SKM-1 (cell line): ENCODE measurements at regions not wholly inside any gene's neighbourhood (a gene's known extent, or its start where the extent isn't known, plus 50 kb on each side); places are given as distances from the start of the nearest gene placed in this dataset.
A peak's percentile ranks its signal among the peaks of the same experiment; 100 is the strongest.

Experiments used
- DNase-seq: peaks from one replicate; lab custom pipeline; 2025; ENCODE audit not compliant: unreplicated experiment; lab: John Stamatoyannopoulos, UW

GRCh38 chr10:88107296-88108097, 244.1 kb downstream of the PTEN start:
- no peak for DNase-seq

DNA sequence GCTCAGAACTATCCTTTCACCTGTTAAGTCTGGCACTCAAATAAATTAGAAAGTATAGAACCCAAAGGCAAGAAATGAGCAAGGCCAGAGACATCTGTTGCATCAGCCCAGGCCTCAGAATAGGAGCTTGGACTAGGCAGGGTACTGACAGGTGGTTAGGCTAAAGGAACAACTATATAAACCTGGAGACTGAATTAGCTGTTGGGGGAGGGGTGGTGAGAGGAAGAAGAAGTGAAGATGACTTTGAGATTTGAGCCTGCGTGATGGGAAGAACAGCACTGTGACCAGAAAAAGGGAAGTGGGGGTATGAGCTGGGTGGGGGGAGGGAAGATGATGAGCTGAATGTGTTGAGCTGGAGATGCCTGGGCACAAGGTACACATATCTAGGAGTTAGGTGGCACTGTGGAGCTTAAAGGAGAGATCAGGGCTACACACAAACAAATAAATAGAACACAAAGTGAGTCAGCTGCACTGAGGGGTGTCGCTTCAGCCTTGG, 244.7 kb downstream of the PTEN start:
- peak; percentile 96 for DNase-seq

DNA sequence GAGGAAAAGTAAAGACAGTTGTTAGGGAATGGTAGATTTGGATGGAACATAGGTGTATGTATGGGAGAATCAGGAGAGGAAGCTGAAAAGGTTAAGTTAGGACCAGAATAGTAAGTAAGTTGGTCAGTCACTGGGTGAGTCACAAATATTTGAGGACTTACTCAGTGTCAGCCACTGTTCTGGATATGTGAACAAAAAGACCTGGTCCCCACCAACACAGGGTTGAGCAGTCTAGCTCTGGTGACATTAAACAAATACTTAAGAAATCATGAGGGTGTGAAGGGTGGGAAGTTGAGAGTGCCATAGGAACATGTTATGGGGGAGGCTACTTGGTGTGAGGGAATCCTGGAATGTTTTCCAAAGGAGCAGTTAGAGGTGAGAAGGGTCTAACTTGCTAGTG, 246.9 kb downstream of the PTEN start:
- no peak for DNase-seq

DNA sequence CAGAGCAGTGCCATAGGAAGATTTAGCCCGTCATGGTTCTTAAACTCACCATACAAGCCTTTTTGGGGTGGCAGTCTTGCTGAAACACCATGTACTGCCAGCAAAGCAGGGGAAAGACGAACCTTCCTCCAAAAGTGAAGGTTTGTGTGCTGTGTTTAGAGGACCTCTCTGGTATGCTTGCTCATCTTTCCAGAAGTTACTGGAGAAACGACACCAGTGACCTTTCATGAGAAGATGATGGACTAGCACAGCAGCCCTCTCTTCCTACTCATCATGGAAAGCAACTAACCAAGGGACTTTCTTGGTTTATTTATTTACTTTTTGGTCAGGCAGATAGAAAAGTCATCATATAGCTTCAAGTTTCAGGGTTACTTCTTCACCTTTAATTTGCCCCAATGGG, 247.4 kb downstream of the PTEN start:
- DNase-seq, result no peak

- DNase-seq, result no peak
These were observed 247.9 kb downstream of the PTEN start for GRCh38 chr10:88111294-88111693.

GRCh38 chr10:88113232-88113631, 249.8 kb downstream of the PTEN start:
- peak; percentile 74 for DNase-seq

- DNase-seq, result no peak
These were observed 250.3 kb downstream of the PTEN start for GRCh38 chr10:88113657-88114272.

GRCh38 chr10:88114368-88114767, 250.9 kb downstream of the PTEN start:
- peak; percentile 40 for DNase-seq

- no peak for DNase-seq
These were observed 252.0 kb downstream of the PTEN start for GRCh38 chr10:88115407-88115806.

GRCh38 chr10:88115968-88116367, 252.5 kb downstream of the PTEN start:
- no peak for DNase-seq

DNA sequence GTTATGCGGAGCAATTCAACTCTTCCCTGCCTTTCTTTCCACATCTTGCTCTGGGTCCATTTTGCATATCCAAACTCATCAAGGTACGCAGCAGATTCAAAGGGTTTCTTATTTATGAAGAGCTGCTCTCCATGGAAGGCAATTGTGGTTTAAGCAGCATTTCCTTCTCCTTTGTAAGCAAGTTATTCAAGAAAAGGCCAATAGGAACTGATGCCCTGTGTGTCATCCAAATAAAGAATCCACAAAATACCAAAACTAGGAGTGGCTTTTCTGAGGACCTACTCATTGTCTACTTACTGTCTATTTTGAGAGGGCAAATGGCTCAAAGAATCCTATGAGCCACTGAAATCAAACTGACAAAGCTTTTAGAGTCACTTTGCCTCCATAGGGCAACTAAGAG, 253.1 kb downstream of the PTEN start:
- DNase-seq, result no peak

DNA sequence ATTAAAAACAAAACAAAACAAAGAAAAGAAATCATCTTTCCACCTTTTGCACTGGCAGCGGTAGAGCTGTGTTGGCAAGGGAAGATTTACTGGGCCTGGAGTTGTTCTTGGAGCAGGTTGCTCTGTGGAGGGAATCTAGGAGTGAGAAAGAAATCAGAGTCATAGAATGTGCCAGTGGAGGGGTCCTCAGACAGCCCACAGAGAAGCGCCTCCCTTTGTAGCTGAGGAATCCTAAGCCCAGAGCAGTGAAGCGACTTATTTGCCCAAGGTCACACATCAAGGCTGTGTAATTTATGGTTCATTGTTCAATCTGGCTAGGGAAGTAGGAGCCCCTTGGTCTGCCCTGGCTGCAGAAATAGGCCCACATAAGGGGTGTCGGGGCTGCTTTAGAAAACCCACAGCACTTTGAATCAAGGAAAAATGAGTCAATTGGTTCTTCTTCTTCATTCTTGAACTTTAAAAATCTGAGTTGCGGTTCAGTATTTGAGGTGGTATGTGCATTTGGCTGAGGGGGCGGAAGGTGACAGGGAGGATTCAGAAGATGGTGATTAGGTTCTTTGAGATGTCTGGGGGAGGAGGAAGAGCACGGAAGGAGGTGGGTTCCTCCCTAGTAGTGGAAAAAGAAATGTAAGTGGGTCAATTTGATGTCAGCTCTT, 253.7 kb downstream of the PTEN start:
- no peak for DNase-seq

DNA sequence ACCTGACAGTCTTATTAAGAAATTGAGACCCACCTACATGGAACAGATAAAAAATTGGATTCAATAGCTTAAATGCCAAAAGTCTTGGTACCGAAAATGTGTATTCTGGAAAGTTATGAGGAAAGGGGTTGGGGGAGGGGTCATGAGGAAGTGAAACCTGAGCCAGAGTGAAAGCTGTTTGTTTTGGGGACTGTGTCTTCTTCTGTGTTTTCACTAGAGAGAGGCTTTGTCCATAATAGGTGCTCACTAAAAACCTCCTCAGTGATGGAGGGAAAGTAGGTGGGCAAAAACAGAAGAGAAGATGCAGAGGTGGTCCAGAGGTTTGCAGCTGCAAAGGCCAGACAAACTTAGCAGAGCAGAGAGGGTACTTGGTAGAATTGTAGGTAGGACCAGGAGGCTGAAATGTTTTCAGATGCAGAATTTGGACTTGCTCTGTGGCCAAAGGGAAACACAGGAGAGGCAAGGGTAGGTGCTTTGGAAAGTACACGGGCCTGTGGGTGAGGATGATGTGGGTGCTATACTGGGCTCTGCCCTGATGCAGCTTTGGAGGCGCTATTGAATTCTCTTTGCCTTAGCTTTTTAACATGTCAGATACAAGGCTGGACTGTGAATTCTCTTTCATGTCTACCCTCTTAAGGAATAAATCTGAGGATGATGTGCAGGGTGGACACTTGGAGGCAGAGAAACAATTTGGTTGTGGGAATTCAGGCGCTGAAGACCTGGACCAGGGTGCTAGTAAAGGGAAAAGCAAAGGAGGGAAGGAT, 254.6 kb downstream of the PTEN start:
- DNase-seq, result peak; percentile 67

- DNase-seq, result no peak
These were observed 255.3 kb downstream of the PTEN start for GRCh38 chr10:88118729-88119128.

DNA sequence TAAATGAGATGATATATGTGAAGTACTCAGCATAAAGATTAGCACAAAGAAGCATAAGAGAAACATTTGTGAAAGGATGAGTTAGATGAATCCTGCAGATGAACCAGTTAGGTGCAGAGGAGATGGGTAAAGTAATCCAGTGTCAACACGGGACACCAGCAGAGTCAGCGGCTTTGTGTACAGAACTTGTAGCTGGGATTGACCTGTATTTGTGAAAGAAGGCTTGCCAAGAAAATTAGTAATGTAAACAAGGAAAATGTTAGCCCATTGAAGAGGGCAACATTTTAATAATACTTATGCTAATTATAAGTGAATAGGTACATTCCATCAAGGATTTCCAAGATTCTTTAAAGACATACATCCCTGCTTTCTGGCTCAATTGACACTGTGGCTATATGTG, 255.7 kb downstream of the PTEN start:
- DNase-seq, result no peak

GRCh38 chr10:88120075-88120474, 256.6 kb downstream of the PTEN start:
- DNase-seq, result peak; percentile 27

DNA sequence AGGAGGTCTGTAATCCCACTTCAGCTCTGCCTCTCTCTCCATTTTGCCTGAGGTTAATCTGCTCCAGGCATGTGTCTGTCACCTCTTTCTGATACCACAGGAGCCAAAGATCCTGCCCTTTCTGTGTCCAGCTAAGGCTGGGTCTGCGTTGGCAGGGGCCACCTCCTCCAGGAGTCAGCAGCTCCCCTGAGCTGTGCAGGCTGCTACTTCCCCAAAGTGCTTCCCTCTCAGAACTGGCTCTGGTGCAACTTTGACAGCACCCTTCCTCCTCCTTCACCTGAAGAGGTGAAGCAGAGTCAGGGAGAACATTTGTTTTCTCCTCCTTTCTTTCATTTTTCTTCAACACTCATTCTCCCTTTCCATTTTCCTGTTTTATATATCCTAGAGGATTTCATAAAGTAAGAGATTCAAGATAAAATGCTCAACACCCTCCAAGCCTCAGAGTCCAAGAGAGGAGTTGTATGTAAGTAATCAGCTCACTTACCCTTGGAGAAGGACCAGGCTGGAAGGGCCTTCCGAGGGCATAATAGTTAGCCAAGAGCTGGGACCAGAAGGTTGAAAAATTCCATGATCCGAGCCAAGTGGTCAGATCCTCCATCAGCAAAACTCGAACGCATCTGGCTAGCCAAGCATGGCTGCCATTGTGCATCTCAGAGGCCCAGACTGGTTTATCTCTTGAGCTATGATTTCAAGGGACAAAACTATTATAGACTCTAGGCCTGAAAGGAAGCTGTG, 257.3 kb downstream of the PTEN start:
- DNase-seq, result peak; percentile 58

DNA sequence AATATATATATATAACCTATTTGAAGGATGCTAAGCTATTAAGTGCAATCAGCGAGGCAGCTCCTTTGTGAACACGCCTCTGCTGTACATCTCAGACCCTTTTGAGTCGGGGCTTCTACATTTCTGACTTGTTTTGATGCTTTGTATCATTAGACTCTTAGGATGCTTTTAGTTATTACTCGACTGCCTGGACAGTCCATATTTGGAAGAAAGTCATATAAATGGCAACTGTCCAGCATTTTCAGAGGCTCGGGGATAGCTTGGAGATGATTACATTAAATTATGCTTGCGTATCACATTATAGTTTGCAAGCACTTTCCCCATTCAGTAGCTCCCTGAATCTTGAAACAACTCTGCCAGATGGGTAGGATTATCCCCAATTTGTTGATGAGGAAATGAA, 257.9 kb downstream of the PTEN start:
- DNase-seq, result no peak

DNA sequence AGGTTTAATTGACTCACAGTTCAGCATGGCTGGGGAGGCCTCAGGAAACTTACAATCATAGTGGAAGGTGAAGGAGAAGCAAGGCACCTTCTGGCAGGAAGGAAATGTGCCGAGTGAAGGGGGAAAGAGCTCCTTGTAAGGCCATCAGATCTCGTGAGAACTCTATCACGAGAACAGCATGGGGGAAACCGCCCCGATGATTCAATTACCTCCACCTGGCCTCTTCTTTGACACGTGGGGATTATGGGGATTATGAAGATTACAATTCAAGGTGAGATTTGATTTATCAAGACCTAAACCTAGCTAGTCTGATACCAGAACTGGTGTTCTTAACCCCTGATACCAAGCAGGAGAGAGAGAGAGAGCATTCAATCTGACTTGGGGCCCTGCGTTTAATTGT, 258.7 kb downstream of the PTEN start:
- DNase-seq, result no peak

DNA sequence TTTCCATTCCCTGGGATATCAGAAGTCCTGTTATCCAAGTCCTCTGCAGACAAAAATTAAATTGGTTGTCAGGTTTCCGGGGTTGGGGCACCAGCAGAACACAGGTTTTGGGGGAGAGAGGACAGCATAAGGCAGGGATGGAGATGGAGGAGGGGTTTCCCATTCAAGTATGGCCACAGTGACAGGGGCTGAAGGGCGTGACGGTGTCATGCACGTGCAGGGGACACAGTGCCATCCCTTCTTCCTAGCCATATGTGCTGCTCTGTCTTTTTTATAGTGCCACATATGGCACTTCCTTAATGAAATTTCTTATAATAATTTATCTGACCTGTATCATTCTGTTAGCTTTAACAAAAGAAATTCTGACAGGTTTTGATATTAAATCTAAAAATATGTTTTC, 259.2 kb downstream of the PTEN start:
- no peak for DNase-seq

DNA sequence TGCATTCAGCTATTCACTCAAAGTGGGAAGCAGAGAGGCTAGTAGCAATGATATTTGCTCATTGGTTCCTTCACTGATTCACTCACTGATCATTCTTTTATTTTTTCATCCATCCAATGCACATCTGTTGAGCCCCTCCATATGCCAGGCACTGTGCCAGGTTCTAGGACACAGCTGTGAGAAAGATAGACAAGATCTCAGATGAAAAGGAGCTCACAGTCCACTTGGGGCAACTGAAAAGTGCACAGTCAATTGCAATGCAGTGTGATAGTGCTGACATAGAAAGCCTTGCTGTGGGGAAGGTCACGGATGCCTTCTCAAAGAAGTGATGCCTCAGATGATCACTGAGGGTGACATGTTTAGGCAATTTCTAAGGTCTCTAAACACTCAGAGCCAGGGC, 262.3 kb downstream of the PTEN start:
- no peak for DNase-seq
